ENCODE measurements at regions not wholly inside any gene's neighbourhood (a gene's known extent, or its start where the extent isn't known, plus 50 kb on each side); places are given as distances from the start of the nearest gene placed in this dataset.
"Not testable (repeated sequence)": the region's sequence is repeated elsewhere in the genome, so short reads cannot be mapped to it uniquely, and the experiment has no call there.

- peaks cover 21% of the 10 kb centered on the region for H3K36me3 Mint-ChIP-seq (ENCODE audit: low read depth)
- Histone ChIP-seq H3K9me2 (ENCODE audit: insufficient read depth) (peaks cover 18% of the 10 kb centered on the region), H3K4me1 (ENCODE audit: insufficient read depth) (peaks cover 15% of the 10 kb centered on the region)
- not testable (repeated sequence) for H3K27ac Mint-ChIP-seq; H3F3A ChIP-seq (replicated peaks; ENCODE audit: low read depth); H3K4me3 Mint-ChIP-seq; H3K27me3 ChIP-seq (ENCODE audit: insufficient read depth); ATAC-seq; H4K20me1 ChIP-seq (replicated peaks; ENCODE audit: insufficient read depth); H2AFZ ChIP-seq; H3K79me2 ChIP-seq (replicated peaks; ENCODE audit: insufficient read depth); H3K36me3 ChIP-seq (ENCODE audit: insufficient read depth); H3K4me3 ChIP-seq; H3K4me2 ChIP-seq; H3K27ac ChIP-seq (ENCODE audit: low read depth); DNase-seq (ENCODE audit: low spot score)
- peaks cover 25% of the 10 kb centered on the region for H3K9me3 Mint-ChIP-seq
- peaks cover 11% of the 10 kb centered on the region for H3K27me3 Mint-ChIP-seq (ENCODE audit: insufficient read depth, low read depth, poor library complexity)
- H3K4me1 Mint-ChIP-seq = peaks cover 28% of the 10 kb centered on the region
Observed at GRCh38 chr13:21920802-21921201, 249.9 kb downstream of the FGF9 start.

- Histone ChIP-seq H3K27me3 (ENCODE audit: insufficient read depth) (no peaks in the 10 kb centered on the region), H3K4me3 (no peak overlapping the region), H3K36me3 (ENCODE audit: insufficient read depth) (no peaks in the 10 kb centered on the region), H3K9me2 (ENCODE audit: insufficient read depth) (peaks cover 34% of the 10 kb centered on the region), H3K27ac (ENCODE audit: low read depth) (peak overlapping the region; percentile 86), H3K79me2 (replicated peaks; ENCODE audit: insufficient read depth) (no peaks in the 10 kb centered on the region), H3F3A (replicated peaks; ENCODE audit: low read depth) (no peaks in the 10 kb centered on the region), H3K4me2 (peak overlapping the region; percentile 9), H2AFZ (no peak overlapping the region), H4K20me1 (replicated peaks; ENCODE audit: insufficient read depth) (no peaks in the 10 kb centered on the region), H3K4me1 (ENCODE audit: insufficient read depth) (peaks cover 21% of the 10 kb centered on the region)
- DNase-seq (ENCODE audit: low spot score) (no peak), ATAC-seq (no peak)
- Mint-ChIP-seq H3K4me3 (no peak overlapping the region), H3K36me3 (ENCODE audit: low read depth) (peaks cover 16% of the 10 kb centered on the region; the same call in 2 of the 3 replicates), H3K27me3 (ENCODE audit: insufficient read depth, low read depth, poor library complexity) (peaks cover 15% of the 10 kb centered on the region), H3K4me1 (peaks cover 45% of the 10 kb centered on the region), H3K9me3 (peaks cover 28% of the 10 kb centered on the region), H3K27ac (peak overlapping the region; percentile 76; the same call in 1 of the 2 replicates)
- no peak for TF ChIP-seq REST (IDR thresholded peaks at IDR 0.05; ENCODE audit: unreplicated experiment)
- TF ChIP-seq ZNF331 (CRISPR knock-in tag; IDR thresholded peaks at IDR 0.05; ENCODE audit: low read depth) = no peak
- no peak for TF ChIP-seq ETS1 (IDR thresholded peaks at IDR 0.05)
- no peak for TF ChIP-seq EZH2phosphoT487 (IDR thresholded peaks at IDR 0.05; ENCODE audit: unreplicated experiment)
- TF ChIP-seq CTCF (conservative IDR thresholded peaks at IDR 0.05; ENCODE audit: low read depth in 2 of 2) = no peak
Observed at GRCh38 chr13:21924958-21925357, 254.1 kb downstream of the FGF9 start.

Data from GM23338 (cell line).